K562 (cell line): ENCODE measurements at regions not wholly inside any gene's neighbourhood (a gene's known extent, or its start where the extent isn't known, plus 50 kb on each side); places are given as distances from the start of the nearest gene placed in this dataset.

ENCODE experiments used
- ATAC-seq: fragments of 200-7000 bp; cut with Tn5 transposase; 3 replicates; pipeline ENCODE4 v1.9.1; 2020; ENCODE audit warnings: moderate library complexity
- BruUV-seq: library from RNA; stranded (reverse); fragments of 400-500 nt; replicated peaks from 2 replicates; lab custom pipeline; 2021; lab: Mats Ljungman, UMichigan
- CTCF ChIA-PET: fragments of 300-600 bp; formaldehyde crosslinking; extraction: SDS; loops from one replicate; lab custom pipeline; 2021; ENCODE audit warnings: low intra/inter-chr PET ratio; lab: Yijun Ruan, JAX
- POLR2A ChIA-PET: fragments of 300-600, 350-650 bp; sonication (Branson Sonifier 250); formaldehyde crosslinking; extraction: SDS; loops from one replicate; lab custom pipeline; 2021; ENCODE audit warnings: antibody characterized with exemption, inconsistent platforms; lab: Yijun Ruan, JAX
- DNase-seq, 4 experiments: peaks; one replicate each; pipeline versions ENCODE4 v3.0.0 to v3.0.0-alpha.2; 2011 to 2018; ENCODE audit warnings: low spot score in 3 of 4, mixed read lengths in 3 of 4; ENCODE audit errors: extremely low read depth in 1 of 4
- FAIRE-seq: peaks from 2 replicates; lab custom pipeline; 2011; peaks lifted over from hg19 to GRCh38; lab: Jason Lieb, UNC
- H2AFZ ChIP-seq: 2 replicates; pipeline ENCODE4 v1.6.0; 2011; ENCODE audit warnings: low read depth, low read length, control low read depth, inconsistent platforms
- H3K27ac ChIP-seq: fragments of 200-600 bp; 3 replicates; pipeline ENCODE4 v1.8.0; 2011; ENCODE audit warnings: low read depth, mild to moderate bottlenecking, control low read depth, inconsistent platforms, low read length, moderate library complexity, mixed read lengths; ENCODE audit errors: extremely low read depth
- H3K27me3 ChIP-seq, 2 experiments: fragments of 300-600 bp in 1 of 2; 2 replicates in 1 of 2; 3 replicates in 1 of 2; pipeline versions ENCODE4 v1.6.0 to v1.8.0; 2011; ENCODE audit warnings: inconsistent platforms in 2 of 2, low read length in 2 of 2, mild to moderate bottlenecking in 1 of 2, mixed read lengths in 1 of 2, moderate library complexity in 1 of 2; ENCODE audit not compliant: control insufficient read depth in 2 of 2, insufficient read depth in 2 of 2
- H3K36me3 ChIP-seq: fragments of 300-600 bp; 3 replicates; pipeline ENCODE4 v1.8.0; 2011; ENCODE audit warnings: mild to moderate bottlenecking, low read length, inconsistent platforms; ENCODE audit not compliant: control insufficient read depth, insufficient read depth
- H3K4me1 ChIP-seq, 2 experiments: fragments of 200-600 bp in 1 of 2; replicated peaks in 1 of 2; 2 replicates in 1 of 2; 3 replicates in 1 of 2; pipeline versions ENCODE4 v1.5.1 to v1.8.0; 2011; ENCODE audit warnings: inconsistent platforms in 2 of 2, low read length in 2 of 2, mild to moderate bottlenecking in 1 of 2, mixed read lengths in 1 of 2, moderate library complexity in 1 of 2; ENCODE audit not compliant: control insufficient read depth in 2 of 2, insufficient read depth in 2 of 2
- H3K4me2 ChIP-seq: 2 replicates; pipeline ENCODE4 v1.6.1; 2011; ENCODE audit warnings: low read length, control low read depth, inconsistent platforms, mixed read lengths; ENCODE audit not compliant: insufficient read depth
- H3K4me3 ChIP-seq: fragments of 200-600 bp; sonication (generic), shearing (Covaris generic); 2 replicates; pipeline ENCODE4 v1.5.1; 2016; ENCODE audit warnings: control low read depth, inconsistent platforms
- H3K79me2 ChIP-seq: fragments of 200-600 bp; 3 replicates; pipeline ENCODE4 v1.8.0; 2011; ENCODE audit warnings: low read length, inconsistent platforms; ENCODE audit not compliant: control insufficient read depth, insufficient read depth
- H3K9ac ChIP-seq, 2 experiments: 2 replicates each; pipeline versions ENCODE4 v1.6.0 to v1.6.1; 2011; ENCODE audit warnings: low read depth in 2 of 2, low read length in 2 of 2, control low read depth in 1 of 2, inconsistent platforms in 1 of 2, mild to moderate bottlenecking in 1 of 2, mixed read lengths in 1 of 2; ENCODE audit not compliant: insufficient read depth in 1 of 2
- H3K9me1 ChIP-seq: one replicate; pipeline ENCODE4 v1.6.0; 2011; ENCODE audit warnings: inconsistent platforms, mild to moderate bottlenecking, low read length, moderate library complexity; ENCODE audit not compliant: control insufficient read depth, insufficient read depth
- H3K9me3 ChIP-seq: replicated peaks from 2 replicates; pipeline ENCODE4 v1.5.1; 2011; ENCODE audit warnings: low read depth, low read length, inconsistent platforms; ENCODE audit not compliant: control insufficient read depth, insufficient read depth
- H4K20me1 ChIP-seq: replicated peaks from 2 replicates; pipeline ENCODE4 v1.6.1; 2011; ENCODE audit warnings: low read length, inconsistent platforms, mixed read lengths; ENCODE audit not compliant: control insufficient read depth, insufficient read depth
- BCOR ChIP-seq: fragments of 450-650 bp; IDR thresholded peaks from 2 replicates; pipeline ENCODE4 v1.6.1; 2016
- CBX1 ChIP-seq: sonication (generic); IDR thresholded peaks from 2 replicates; pipeline ENCODE4 v1.6.1; 2016; ENCODE audit warnings: antibody characterized with exemption, low read depth, mild to moderate bottlenecking
- CREB3 ChIP-seq: fragments of 450-650 bp; conservative IDR thresholded peaks from 2 replicates; pipeline ENCODE4 v1.6.1; 2016; ENCODE audit warnings: missing genetic modification characterization, low read depth, mild to moderate bottlenecking, missing compliant biosample characterization, moderate library complexity
- CSDE1 ChIP-seq, 2 experiments: fragments of 450-650 bp; IDR thresholded peaks; 2 replicates each; pipeline ENCODE4 v1.6.1; 2016; ENCODE audit warnings: mild to moderate bottlenecking in 1 of 2
- FOS ChIP-seq: IDR thresholded peaks from 3 replicates; pipeline ENCODE4 v1.6.1; 2011; ENCODE audit not compliant: insufficient read length; ENCODE audit errors: extremely low read depth
- FOXM1 ChIP-seq, 2 experiments: fragments of 450-650 bp in 1 of 2; sonication (generic) in 1 of 2; formaldehyde crosslinking in 1 of 2; IDR thresholded peaks; 2 replicates each; pipeline versions ENCODE4 v1.6.1 to v1.9.0; 2017 to 2022; ENCODE audit warnings: low read depth in 2 of 2, mild to moderate bottlenecking in 2 of 2, missing genetic modification reagents in 1 of 2, moderate library complexity in 1 of 2
- LARP7 ChIP-seq: fragments of 450-650 bp; IDR thresholded peaks from 2 replicates; pipeline ENCODE4 v1.6.1; 2016
- MTA3 ChIP-seq: fragments of 450-650 bp; formaldehyde crosslinking; IDR thresholded peaks from 2 replicates; pipeline ENCODE4 v1.6.1; 2017; ENCODE audit warnings: mild to moderate bottlenecking, borderline replicate concordance
- NCOA2 ChIP-seq, 2 experiments: fragments of 450-650 bp; IDR thresholded peaks; 2 replicates each; pipeline ENCODE4 v1.6.1; 2018; ENCODE audit warnings: mild to moderate bottlenecking in 2 of 2, moderate library complexity in 1 of 2; ENCODE audit not compliant: partially characterized antibody in 2 of 2
- NEUROD1 ChIP-seq: fragments of 150-350 bp; IDR thresholded peaks from 2 replicates; pipeline ENCODE4 v1.6.1; 2014; ENCODE audit warnings: borderline replicate concordance, low read length, low read depth; ENCODE audit not compliant: partially characterized antibody
- NFIC ChIP-seq: fragments of 450-650 bp; IDR thresholded peaks from 2 replicates; pipeline ENCODE4 v1.6.1; 2017; ENCODE audit warnings: mild to moderate bottlenecking, inconsistent platforms
- PKNOX1 ChIP-seq: fragments of 450-650 bp; IDR thresholded peaks from 2 replicates; pipeline ENCODE4 v1.6.1; 2016
- TEAD4 ChIP-seq, 2 experiments: sonication (generic) in 1 of 2; formaldehyde crosslinking in 1 of 2; IDR thresholded peaks; 2 replicates each; pipeline versions ENCODE4 v1.6.1 to v1.8.0; 2012 to 2022; ENCODE audit warnings: borderline replicate concordance in 1 of 2, inconsistent platforms in 1 of 2, low read length in 1 of 2, mild to moderate bottlenecking in 1 of 2, missing genetic modification reagents in 1 of 2
- ZNF316 ChIP-seq: fragments of 450-650 bp; IDR thresholded peaks from 2 replicates; pipeline ENCODE4 v1.6.1; 2016
- ZNF76 ChIP-seq: fragments of 250-450 bp; sonication (Bioruptor Pico); IDR thresholded peaks from 2 replicates; pipeline ENCODE4 v1.4.0; 2020; ENCODE audit warnings: mild to moderate bottlenecking, moderate library complexity, borderline replicate concordance
- WGBS: fragments of 100-300 bp; shearing (Covaris generic); methylation state at CpG from one replicate; pipeline ENCODE4 v1.1.6; 2016; ENCODE audit warnings: low coverage, mixed read lengths; ENCODE audit not compliant: insufficient coverage; ENCODE audit errors: missing lambda C conversion rate; 5-methylcytosine and 5-hydroxymethylcytosine counted together
- in situ Hi-C: fragments of 300-500 bp; cut with MboI; formaldehyde crosslinking; loops from 4 replicates; pipeline ENCODE4 v1.15.0; 2018; ENCODE audit warnings: inconsistent platforms, mixed read lengths
- intact Hi-C: fragments of 100-400 bp; cut with micrococcal nuclease; formaldehyde crosslinking; loops from 2 replicates; pipeline ENCODE4 v1.14.2; 2022

GRCh38 chr5:105397749-105398148 is 1835.2 kb upstream of the NUDT12 start:
- H3K27ac ChIP-seq: no peak overlapping the region
- H3K4me3 ChIP-seq: no peak overlapping the region
- no peaks in the 10 kb centered on the region for H3K9me1 ChIP-seq
- WGBS: 18% methylated on average over 1 of the region's 1 CpG
- no peak overlapping the region for H3K4me2 ChIP-seq
- H2AFZ ChIP-seq: no peak overlapping the region; the same call in 1 of the 2 replicates
- CTCF ChIA-PET: no interaction called here
- in situ Hi-C loops (no loop called here), intact Hi-C loops (no loop called here)
- H4K20me1 ChIP-seq: no peaks in the 10 kb centered on the region
- ATAC-seq (no peak), FAIRE-seq (no peak), DNase-seq (no peak)
- no peaks in the 10 kb centered on the region for H3K4me1 ChIP-seq
- H3K27me3 ChIP-seq: no peaks in the 10 kb centered on the region
- no peak overlapping the region for H3K9ac ChIP-seq
- BruUV-seq: no TSS peak
- POLR2A ChIA-PET: no interaction called here
- no peaks in the 10 kb centered on the region for H3K36me3 ChIP-seq
- no peak for TF ChIP-seq ZNF76 (CRISPR knock-in tag)
- no peak for TF ChIP-seq TEAD4 (IDR thresholded peaks at IDR 0.05; ENCODE audit: low read length)
- no peak for TF ChIP-seq TEAD4 (CRISPR knock-in tag; IDR thresholded peaks at IDR 0.05; ENCODE audit: borderline replicate concordance)
- no peak for TF ChIP-seq ZNF316
- peaks cover 3% of the 10 kb centered on the region for H3K9me3 ChIP-seq
- no peaks in the 10 kb centered on the region for H3K79me2 ChIP-seq

GRCh38 chr5:105392710-105393149 is 1830.1 kb upstream of the NUDT12 start:
- in situ Hi-C loops: no loop called here
- ATAC-seq: peak; percentile 86
- H3K27ac ChIP-seq: peak overlapping the region; percentile 77
- H3K4me2 ChIP-seq: peak overlapping the region; percentile 82
- POLR2A ChIA-PET: interaction anchor here (0.6 to 1.2 kb wide), 6 partner anchors 10 to 1505 kb away, joined by 3 to 6 read pairs (median 3); no protein-coding TSS in a partner anchor
- no peaks in the 10 kb centered on the region for H3K36me3 ChIP-seq
- no peaks in the 10 kb centered on the region for H3K27me3 ChIP-seq
- peaks cover 3% of the 10 kb centered on the region for H3K9me3 ChIP-seq
- peak; percentile 95 for FAIRE-seq
- no TSS peak for BruUV-seq
- peaks cover 50% of the 10 kb centered on the region for H3K79me2 ChIP-seq
- H3K9ac ChIP-seq: peak overlapping the region; percentile 77 to 97
- intact Hi-C loops: no loop called here
- DNase-seq: peak; percentile 60 to 90 (median 75)
- CTCF ChIA-PET: no interaction called here
- H3K9me1 ChIP-seq: no peaks in the 10 kb centered on the region
- H4K20me1 ChIP-seq: no peaks in the 10 kb centered on the region
- H2AFZ ChIP-seq: peak overlapping the region; percentile 89
- under 1% methylated on average over 18 of the region's 18 CpGs for WGBS
- H3K4me1 ChIP-seq: no peaks in the 10 kb centered on the region
- peak overlapping the region; percentile 58 for H3K4me3 ChIP-seq
- TF ChIP-seq CREB3 (tag): no peak
- TF ChIP-seq NCOA2 (IDR thresholded peaks at IDR 0.05; ENCODE audit: partially characterized antibody in 2 of 2): no peak
- peak; percentile 74 for TF ChIP-seq PKNOX1
- 0 out of 2 replicates have a peak, but pooled peaks have one; percentile 22 for TF ChIP-seq BCOR
- TF ChIP-seq LARP7: no peak; the same call in 1 of the 2 replicates
- peak; percentile 80 for TF ChIP-seq FOS
- peak; percentile 94 for TF ChIP-seq MTA3
- peak; percentile 66 for TF ChIP-seq NEUROD1
- peak; percentile 29; the same call in 1 of the 2 replicates for TF ChIP-seq CBX1
- peak in 1 of 2 experiments; percentile 34; a peak in 1 of 4 replicates for TF ChIP-seq CSDE1 (IDR thresholded peaks at IDR 0.05)
- TF ChIP-seq NFIC: 0 out of 2 replicates have a peak, but pooled peaks have one; percentile 14
- TF ChIP-seq FOXM1 (IDR thresholded peaks at IDR 0.05; ENCODE audit: low read depth): peak; percentile 54; the same call in 1 of the 2 replicates
- TF ChIP-seq FOXM1 (CRISPR knock-in tag; IDR thresholded peaks at IDR 0.05; ENCODE audit: low read depth): no peak
